Loucy (cell line): ENCODE measurements at regions not wholly inside any gene's neighbourhood (a gene's known extent, or its start where the extent isn't known, plus 50 kb on each side); places are given as distances from the start of the nearest gene placed in this dataset.
A peak's percentile ranks its signal among the peaks of the same experiment; 100 is the strongest.

Experiments used
- H2AFZ ChIP-seq: fragments of 200-600 bp; sonication (generic); 2 replicates; pipeline ENCODE4 v1.6.0; 2016; ENCODE audit warnings: antibody characterized with exemption, mild to moderate bottlenecking, low read length, moderate library complexity
- H3F3A ChIP-seq: fragments of 200-600 bp; 2 replicates; pipeline ENCODE4 v1.6.0; 2016; ENCODE audit warnings: antibody characterized with exemption, low read depth, mild to moderate bottlenecking
- H3K27me3 ChIP-seq: fragments of 200-600 bp; sonication (generic); 2 replicates; pipeline ENCODE4 v1.6.1; 2014; ENCODE audit warnings: low read length, mild to moderate bottlenecking; ENCODE audit not compliant: insufficient read depth, poor library complexity, severe bottlenecking
- H3K36me3 ChIP-seq: fragments of 200-600 bp; sonication (generic); 2 replicates; pipeline ENCODE4 v1.6.1; 2016; ENCODE audit warnings: low read length; ENCODE audit not compliant: insufficient read depth
- H3K4me1 ChIP-seq: fragments of 200-600 bp; sonication (generic); 2 replicates; pipeline ENCODE4 v1.5.1; 2014; ENCODE audit warnings: low read length, mild to moderate bottlenecking; ENCODE audit not compliant: insufficient read depth, poor library complexity, severe bottlenecking
- H3K4me2 ChIP-seq: fragments of 200-600 bp; sonication (generic); 2 replicates; pipeline ENCODE4 v1.6.0; 2014; ENCODE audit warnings: antibody characterized with exemption, low read length, low read depth, mild to moderate bottlenecking; ENCODE audit not compliant: poor library complexity, severe bottlenecking
- H3K4me3 ChIP-seq: fragments of 200-600 bp; sonication (generic); 2 replicates; pipeline ENCODE4 v1.5.1; 2014; ENCODE audit warnings: low read length, mild to moderate bottlenecking, mixed read lengths; ENCODE audit not compliant: poor library complexity, severe bottlenecking
- H3K79me2 ChIP-seq: fragments of 200-600 bp; sonication (generic); 2 replicates; pipeline ENCODE4 v1.6.1; 2014; ENCODE audit warnings: low read length; ENCODE audit not compliant: insufficient read depth
- H3K9ac ChIP-seq: fragments of 200-600 bp; sonication (generic); 2 replicates; pipeline ENCODE4 v1.6.0; 2014; ENCODE audit warnings: mild to moderate bottlenecking, low read depth, low read length, moderate library complexity; ENCODE audit not compliant: poor library complexity, severe bottlenecking
- H3K9me2 ChIP-seq: fragments of 200-600 bp; sonication (generic); replicated peaks from 2 replicates; pipeline ENCODE4 v1.6.1; 2016; ENCODE audit warnings: low read depth, low read length, mixed read lengths
- H3K9me3 ChIP-seq: fragments of 200-600 bp; sonication (generic); 2 replicates; pipeline ENCODE4 v1.6.1; 2014; ENCODE audit warnings: mild to moderate bottlenecking, antibody characterized with exemption, low read length, low read depth; ENCODE audit not compliant: insufficient read depth
- H4K20me1 ChIP-seq: fragments of 200-600 bp; sonication (generic); 2 replicates; pipeline ENCODE4 v1.6.0; 2014; ENCODE audit warnings: antibody characterized with exemption, low read length, mild to moderate bottlenecking; ENCODE audit not compliant: insufficient read depth, poor library complexity, severe bottlenecking
- CTCF ChIP-seq: fragments of 200-600 bp; sonication (generic); conservative IDR thresholded peaks from 2 replicates; pipeline ENCODE4 v1.5.1; 2014; ENCODE audit warnings: mild to moderate bottlenecking, antibody characterized with exemption, low read length
- EZH2phosphoT487 ChIP-seq: fragments of 200-600 bp; IDR thresholded peaks from 2 replicates; pipeline ENCODE4 v1.6.1; 2018; ENCODE audit warnings: antibody characterized with exemption, mild to moderate bottlenecking, moderate library complexity, borderline replicate concordance

- Histone ChIP-seq H3K9ac (no peak overlapping the region), H3K36me3 (no peaks in the 10 kb centered on the region), H3K9me2 (no peaks in the 10 kb centered on the region), H2AFZ (0 out of 2 replicates have a peak overlapping the region, but pooled peaks have one; percentile 9), H3K9me3 (no peaks in the 10 kb centered on the region), H4K20me1 (no peaks in the 10 kb centered on the region), H3K4me1 (peaks cover 45% of the 10 kb centered on the region), H3F3A (peaks cover 6% of the 10 kb centered on the region; the same call in 1 of the 2 replicates), H3K4me3 (no peak overlapping the region), H3K4me2 (no peak overlapping the region), H3K27me3 (no peaks in the 10 kb centered on the region), H3K79me2 (no peaks in the 10 kb centered on the region)
- TF ChIP-seq EZH2phosphoT487 (no peak), CTCF (no peak)
Measured at GRCh38 chr16:73150786-73151185, 102.9 kb upstream of the ZFHX3 start.

- Histone ChIP-seq H3K4me1 (peaks cover 36% of the 10 kb centered on the region), H3K9ac (no peak overlapping the region), H3K36me3 (no peaks in the 10 kb centered on the region), H3K79me2 (no peaks in the 10 kb centered on the region), H3K4me3 (no peak overlapping the region), H3K9me3 (no peaks in the 10 kb centered on the region), H3K9me2 (no peaks in the 10 kb centered on the region), H3F3A (peaks cover 6% of the 10 kb centered on the region; the same call in 1 of the 2 replicates), H3K4me2 (no peak overlapping the region), H4K20me1 (no peaks in the 10 kb centered on the region), H2AFZ (no peak overlapping the region), H3K27me3 (no peaks in the 10 kb centered on the region)
- no peak for TF ChIP-seq CTCF
- TF ChIP-seq EZH2phosphoT487: no peak
Measured at GRCh38 chr16:73149334-73149733, 101.4 kb upstream of the ZFHX3 start.

- no peaks in the 10 kb centered on the region for H3K9me3 ChIP-seq
- H3K4me3 ChIP-seq: no peak overlapping the region
- H3K27me3 ChIP-seq: no peaks in the 10 kb centered on the region
- no peaks in the 10 kb centered on the region for H3K9me2 ChIP-seq
- no peaks in the 10 kb centered on the region for H4K20me1 ChIP-seq
- H2AFZ ChIP-seq: no peak overlapping the region
- no peak overlapping the region for H3K4me2 ChIP-seq
- H3K79me2 ChIP-seq: no peaks in the 10 kb centered on the region
- no peaks in the 10 kb centered on the region for H3K36me3 ChIP-seq
- TF ChIP-seq EZH2phosphoT487 (no peak), CTCF (no peak)
- peaks cover 23% of the 10 kb centered on the region for H3K4me1 ChIP-seq
- H3K9ac ChIP-seq: no peak overlapping the region
- H3F3A ChIP-seq: peaks cover 1% of the 10 kb centered on the region; the same call in 1 of the 2 replicates
Measured at GRCh38 chr16:73147958-73148357, 100.0 kb upstream of the ZFHX3 start.
